Activated CD4-positive, alpha-beta T cell treated with anti-CD3 and anti-CD28 coated beads, Interleukin-2, amount 50 U/mL, for 1 hour (primary cell): ENCODE measurements at regions not wholly inside any gene's neighbourhood (a gene's known extent, or its start where the extent isn't known, plus 50 kb on each side); places are given as distances from the start of the nearest gene placed in this dataset.

ENCODE experiments used
- DNase-seq: peaks from one replicate; pipeline ENCODE4 v3.0.0-alpha.2; 2020

GRCh38 chr14:71290960-71291466, 383.8 kb downstream of the PCNX1 start:
- DNase-seq, result no peak

GRCh38 chr14:71296184-71296583, 388.9 kb downstream of the PCNX1 start:
- DNase-seq, result no peak

GRCh38 chr14:71300566-71301330, 393.5 kb downstream of the PCNX1 start:
- no peak for DNase-seq

GRCh38 chr14:71301611-71302010, 394.4 kb downstream of the PCNX1 start:
- DNase-seq, result no peak

GRCh38 chr14:71304690-71305089, 397.4 kb downstream of the PCNX1 start:
- DNase-seq, result no peak

- DNase-seq, result no peak
Measured at GRCh38 chr14:71308671-71309070, 401.4 kb downstream of the PCNX1 start.

GRCh38 chr14:71309756-71310155, 402.5 kb downstream of the PCNX1 start:
- no peak for DNase-seq

GRCh38 chr14:71311061-71311460, 403.8 kb downstream of the PCNX1 start:
- DNase-seq, result no peak

GRCh38 chr14:71314717-71315116, 407.5 kb downstream of the PCNX1 start:
- no peak for DNase-seq

- no peak for DNase-seq
Measured at GRCh38 chr14:71317385-71318096, 410.3 kb downstream of the PCNX1 start.

GRCh38 chr14:71318097-71318459, 410.8 kb downstream of the PCNX1 start:
- no peak for DNase-seq

GRCh38 chr14:71319666-71320065, 412.4 kb downstream of the PCNX1 start:
- DNase-seq, result no peak

- DNase-seq, result peak; percentile 98
Measured at GRCh38 chr14:71320107-71320733, 413.0 kb downstream of the PCNX1 start, which contains the start of gene SIPA1L1. Gene SIPA1L1, plus strand, starts transcription at chr14:71320476.

- peak; percentile 57 for DNase-seq
Measured at GRCh38 chr14:71320734-71321573, 413.7 kb downstream of the PCNX1 start.

GRCh38 chr14:71321574-71322315, 414.5 kb downstream of the PCNX1 start:
- no peak for DNase-seq

GRCh38 chr14:71322655-71323250, 415.5 kb downstream of the PCNX1 start:
- no peak for DNase-seq

- no peak for DNase-seq
Measured at GRCh38 chr14:71324767-71325272, 417.6 kb downstream of the PCNX1 start.

GRCh38 chr14:71327691-71328090, 420.4 kb downstream of the PCNX1 start:
- DNase-seq, result no peak

- DNase-seq, result no peak
Measured at GRCh38 chr14:71328183-71328582, 420.9 kb downstream of the PCNX1 start.

- DNase-seq, result no peak
Measured at GRCh38 chr14:71328954-71329353, 421.7 kb downstream of the PCNX1 start.

- DNase-seq, result no peak
Measured at GRCh38 chr14:71331403-71331802, 424.1 kb downstream of the PCNX1 start.
